ENCODE measurements at regions not wholly inside any gene's neighbourhood (a gene's known extent, or its start where the extent isn't known, plus 50 kb on each side); places are given as distances from the start of the nearest gene placed in this dataset.

- no peak overlapping the region for H3K27ac ChIP-seq
- H3K4me3 ChIP-seq: no peak overlapping the region
- TF ChIP-seq POLR2A (IDR thresholded peaks at IDR 0.05): no peak
- intact Hi-C loops (cut with DNase I; ENCODE audit: low total_unique reads): no loop called here
- H3K4me1 ChIP-seq: no peaks in the 10 kb centered on the region
- no peaks in the 10 kb centered on the region for H3K27me3 ChIP-seq
- no peak for DNase-seq
- no peaks in the 10 kb centered on the region for H3K36me3 ChIP-seq
- no peaks in the 10 kb centered on the region for H3K9me3 ChIP-seq
Measured at GRCh38 chr10:3427950-3428354, 255.4 kb upstream of the PITRM1 start.

GRCh38 chr10:3427347-3427746 lies 254.8 kb upstream of the PITRM1 start:
- intact Hi-C loops (cut with DNase I; ENCODE audit: low total_unique reads): no loop called here
- Histone ChIP-seq H3K27ac (no peak overlapping the region), H3K4me3 (no peak overlapping the region), H3K27me3 (no peaks in the 10 kb centered on the region), H3K36me3 (no peaks in the 10 kb centered on the region), H3K4me1 (no peaks in the 10 kb centered on the region), H3K9me3 (no peaks in the 10 kb centered on the region)
- DNase-seq: no peak
- no peak for TF ChIP-seq POLR2A (IDR thresholded peaks at IDR 0.05)
- no peak for TF ChIP-seq CTCF (IDR thresholded peaks at IDR 0.05)

GRCh38 chr10:3426190-3426845 lies 253.7 kb upstream of the PITRM1 start:
- no peaks in the 10 kb centered on the region for H3K9me3 ChIP-seq
- intact Hi-C loops (cut with DNase I; ENCODE audit: low total_unique reads): no loop called here
- no peaks in the 10 kb centered on the region for H3K4me1 ChIP-seq
- DNase-seq: no peak
- H3K36me3 ChIP-seq: no peaks in the 10 kb centered on the region
- TF ChIP-seq CTCF (IDR thresholded peaks at IDR 0.05) (no peak), POLR2A (IDR thresholded peaks at IDR 0.05) (no peak)
- H3K4me3 ChIP-seq: no peak overlapping the region
- no peak overlapping the region for H3K27ac ChIP-seq
- H3K27me3 ChIP-seq: no peaks in the 10 kb centered on the region

GRCh38 chr10:3425716-3426115 lies 253.1 kb upstream of the PITRM1 start:
- no peak overlapping the region for H3K27ac ChIP-seq
- intact Hi-C loops (cut with DNase I; ENCODE audit: low total_unique reads): no loop called here

GRCh38 chr10:3425261-3425660 lies 252.7 kb upstream of the PITRM1 start:
- DNase-seq: no peak
- H3K4me1 ChIP-seq: no peaks in the 10 kb centered on the region
- H3K27ac ChIP-seq: no peak overlapping the region
- H3K4me3 ChIP-seq: no peak overlapping the region
- no peaks in the 10 kb centered on the region for H3K9me3 ChIP-seq
- TF ChIP-seq POLR2A (IDR thresholded peaks at IDR 0.05) (no peak), CTCF (IDR thresholded peaks at IDR 0.05) (no peak)
- no peaks in the 10 kb centered on the region for H3K27me3 ChIP-seq
- intact Hi-C loops (cut with DNase I; ENCODE audit: low total_unique reads): no loop called here
- no peaks in the 10 kb centered on the region for H3K36me3 ChIP-seq

More at GRCh38 chr10:3425716-3426115, 253.1 kb upstream of the PITRM1 start:
- DNase-seq: no peak
- Histone ChIP-seq H3K9me3 (no peaks in the 10 kb centered on the region), H3K36me3 (no peaks in the 10 kb centered on the region), H3K4me1 (no peaks in the 10 kb centered on the region), H3K4me3 (no peak overlapping the region), H3K27me3 (no peaks in the 10 kb centered on the region)
- no peak for TF ChIP-seq POLR2A (IDR thresholded peaks at IDR 0.05)
- TF ChIP-seq CTCF (IDR thresholded peaks at IDR 0.05): no peak
